HG03378 (cell line): ENCODE measurements at regions not wholly inside any gene's neighbourhood (a gene's known extent, or its start where the extent isn't known, plus 50 kb on each side); places are given as distances from the start of the nearest gene placed in this dataset.

Experiments
- ATAC-seq: cut with Tn5 transposase; IDR thresholded peaks from one replicate; pipeline ENCODE4 v1.9.1; 2021; ENCODE audit warnings: mild to moderate bottlenecking, moderate library complexity; ENCODE audit not compliant: unreplicated experiment

- no peak for ATAC-seq
Measured at GRCh38 chr1:198472997-198473396, 67.5 kb downstream of the ATP6V1G3 start.

DNA sequence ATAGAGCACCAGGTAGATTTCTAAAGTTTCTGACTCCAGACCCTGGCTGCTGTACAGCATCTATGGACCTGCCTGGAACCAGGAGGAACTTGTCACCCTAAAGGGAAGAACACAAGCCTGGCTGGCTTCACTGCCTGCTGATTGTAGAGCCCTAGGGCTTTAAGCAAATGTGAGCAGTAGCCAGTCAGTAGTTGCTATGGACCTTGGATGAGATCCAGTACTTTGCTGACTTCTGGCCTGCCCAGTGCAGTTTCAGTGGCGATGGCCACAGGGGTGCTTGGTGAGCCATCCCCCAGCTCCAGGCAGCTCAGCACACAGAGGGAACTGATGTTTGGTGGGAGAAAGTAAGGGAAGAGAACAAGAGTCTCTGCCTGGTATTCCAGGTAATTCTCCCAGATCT lies 68.4 kb downstream of the ATP6V1G3 start:
- ATAC-seq, result no peak

GRCh38 chr1:198467907-198468306 lies 72.6 kb downstream of the ATP6V1G3 start:
- no peak for ATAC-seq

DNA sequence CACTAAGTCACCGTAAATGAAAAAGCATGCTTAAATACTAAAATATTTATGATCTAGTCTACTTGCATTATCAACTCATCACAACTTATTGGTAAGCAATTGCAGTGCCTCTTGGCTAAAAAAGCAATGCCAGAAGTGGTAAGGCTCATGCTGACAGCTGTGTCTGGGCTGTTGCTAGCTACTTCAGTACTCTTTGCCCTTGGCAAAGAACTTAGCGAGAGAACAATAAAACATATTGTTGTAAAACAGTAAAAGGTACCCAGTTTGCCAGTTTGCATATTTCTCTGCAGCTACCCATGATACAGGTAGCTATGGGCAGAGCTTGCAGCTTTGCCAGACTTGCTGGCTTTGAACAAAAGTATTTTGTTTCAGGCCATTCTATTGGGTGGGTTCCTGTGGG lies 73.1 kb downstream of the ATP6V1G3 start:
- ATAC-seq, result no peak

DNA sequence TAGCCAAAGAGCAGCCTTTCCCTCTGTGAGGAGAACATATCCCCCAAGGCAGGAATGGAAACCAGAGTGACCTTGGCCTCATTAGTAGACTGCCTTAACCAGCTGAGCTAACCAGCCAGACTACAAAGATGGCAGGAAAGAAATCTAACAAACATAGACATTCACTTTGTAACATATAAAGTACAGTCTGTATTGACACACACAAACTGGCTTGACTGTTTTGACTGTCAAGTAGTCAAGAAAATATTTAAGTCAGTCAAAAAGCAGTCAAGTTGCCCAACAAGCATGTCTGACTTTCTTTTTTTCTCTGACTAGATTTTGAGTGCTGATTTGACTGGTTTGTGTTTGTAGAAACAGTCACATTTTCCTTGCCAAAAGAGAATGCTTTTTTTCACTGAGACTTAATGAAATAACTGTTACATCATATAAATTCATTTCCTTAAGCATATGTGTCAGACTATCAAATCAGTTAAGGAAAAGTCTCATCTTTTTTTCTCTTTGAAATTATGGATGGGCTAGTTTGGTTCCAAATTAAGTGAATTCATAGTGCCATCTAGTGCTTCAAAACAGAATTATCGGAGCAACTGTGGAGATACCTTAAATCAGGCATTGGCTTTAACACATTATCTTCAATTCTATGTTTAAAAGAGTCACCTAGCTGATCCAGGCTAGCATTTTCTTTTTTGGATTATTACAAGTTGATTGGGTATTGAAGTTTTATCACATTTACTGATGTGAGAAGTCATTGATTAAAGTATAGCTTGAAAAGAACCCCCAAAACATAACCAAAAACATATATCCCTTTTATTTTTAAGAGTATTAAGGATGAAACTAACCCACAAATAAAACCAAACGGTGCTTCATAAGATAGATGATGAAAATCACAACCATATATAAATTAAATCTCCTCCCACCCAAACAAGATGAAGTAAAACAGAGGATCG lies 75.0 kb downstream of the ATP6V1G3 start:
- ATAC-seq, result peak; percentile 70

DNA sequence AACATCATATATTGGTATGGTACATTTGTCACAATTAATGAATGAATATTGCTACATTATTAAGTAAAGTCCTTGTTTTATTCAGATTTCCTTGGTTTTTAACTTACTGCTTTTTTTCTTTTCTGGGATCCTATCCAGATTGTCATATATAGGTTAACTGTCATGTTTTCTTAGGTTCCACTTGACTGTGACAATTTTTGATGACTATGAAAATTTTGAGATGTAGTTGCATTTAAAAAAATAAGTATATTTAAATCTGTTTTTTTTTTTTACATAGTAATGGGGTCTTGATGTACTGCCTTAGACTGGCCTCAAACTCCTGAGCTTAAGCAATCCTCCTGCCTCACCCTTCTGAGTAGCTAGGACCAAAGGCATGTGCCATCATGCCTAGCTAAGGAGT lies 76.8 kb downstream of the ATP6V1G3 start:
- no peak for ATAC-seq

- ATAC-seq, result no peak
Measured at GRCh38 chr1:198462365-198463019, 78.0 kb downstream of the ATP6V1G3 start.

DNA sequence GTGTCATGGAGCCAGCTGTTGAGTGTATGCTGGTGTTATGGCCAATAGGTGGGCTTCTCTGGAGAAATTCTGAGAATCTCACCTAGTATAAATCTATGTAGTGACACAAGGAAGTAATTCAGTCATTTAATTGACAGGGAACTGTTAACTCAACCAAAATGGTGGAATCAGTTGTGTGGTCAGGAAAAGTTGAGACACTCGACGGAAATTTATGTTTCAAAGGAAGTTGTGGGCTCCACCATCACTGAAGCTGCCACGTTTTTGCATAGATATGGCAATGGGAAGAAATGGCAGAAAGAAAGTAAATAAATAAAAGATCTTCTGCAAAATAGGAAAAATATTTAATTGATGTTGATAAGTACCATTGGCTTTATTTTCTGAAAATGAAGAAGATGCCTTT lies 84.5 kb downstream of the ATP6V1G3 start:
- ATAC-seq, result no peak

DNA sequence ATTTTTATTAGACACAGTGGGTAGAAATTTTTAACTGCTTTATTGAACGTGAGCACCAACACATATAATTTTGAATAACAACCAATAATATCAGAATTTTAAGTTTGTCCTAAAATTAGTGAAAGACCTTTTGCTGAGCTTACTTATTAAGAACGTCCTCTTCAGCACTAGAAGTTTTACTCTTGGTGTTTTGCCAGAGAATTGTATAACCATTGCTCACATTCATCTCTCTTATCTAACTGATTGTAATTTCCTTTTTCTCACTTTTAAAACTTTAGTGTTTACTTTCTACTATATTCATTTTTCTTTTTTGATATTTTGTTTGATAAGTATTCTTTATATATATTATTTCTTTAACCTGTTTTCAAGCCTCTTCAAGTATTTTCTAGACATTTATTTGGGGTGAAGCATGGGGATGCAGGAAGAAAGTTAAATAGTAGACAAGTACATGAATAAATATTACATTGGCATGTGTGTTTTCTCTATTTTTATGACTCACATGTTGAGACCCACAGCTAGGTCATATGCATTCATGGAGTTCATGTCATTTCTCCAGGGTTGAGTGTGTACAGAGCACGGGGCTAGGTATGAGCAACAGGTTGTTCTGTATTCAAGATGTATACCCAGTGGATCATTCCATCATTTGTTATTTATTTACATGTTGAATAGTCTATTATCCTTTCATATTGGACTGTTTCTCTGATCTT lies 90.6 kb downstream of the ATP6V1G3 start:
- ATAC-seq, result no peak

DNA sequence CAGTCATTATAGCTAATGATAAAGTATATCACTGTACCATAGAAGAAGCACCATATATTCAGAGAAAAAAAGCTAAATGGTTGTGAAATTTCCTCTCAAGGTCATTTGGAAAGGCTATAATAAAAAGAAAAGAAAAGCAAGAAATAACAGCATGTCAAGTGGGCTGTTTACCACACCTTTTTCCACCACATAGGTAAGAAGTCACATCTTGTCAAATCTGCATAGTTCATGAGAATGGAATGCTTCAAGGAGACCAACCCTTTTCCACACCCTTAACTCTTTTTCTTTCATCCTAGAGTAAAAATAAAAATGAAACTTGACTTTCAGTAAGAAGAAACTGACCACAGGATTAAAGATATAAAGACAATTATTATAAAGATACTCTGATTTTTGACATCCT lies 91.2 kb downstream of the ATP6V1G3 start:
- ATAC-seq, result no peak

GRCh38 chr1:198447468-198447867 lies 93.0 kb downstream of the ATP6V1G3 start:
- no peak for ATAC-seq

DNA sequence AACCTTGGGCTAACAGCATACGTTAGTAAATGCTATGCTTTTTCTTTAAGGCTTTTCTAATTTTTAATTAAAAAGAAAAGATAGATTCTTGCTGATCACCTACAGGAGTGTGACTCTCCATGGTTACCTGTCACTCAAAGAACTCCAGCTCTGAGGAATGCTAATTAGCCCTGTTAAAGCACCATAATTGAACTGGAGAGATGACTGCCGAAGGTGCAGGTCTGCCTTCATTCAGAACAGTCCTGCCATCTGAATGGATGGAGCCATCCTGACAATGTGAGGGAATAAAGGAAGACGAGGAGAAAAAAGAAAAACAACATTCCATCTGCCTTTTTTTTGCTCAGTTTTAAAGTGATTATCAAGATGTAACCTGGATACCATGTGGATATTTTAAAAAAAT lies 94.6 kb downstream of the ATP6V1G3 start:
- no peak for ATAC-seq

GRCh38 chr1:198444792-198445191 lies 95.7 kb downstream of the ATP6V1G3 start:
- ATAC-seq, result no peak

- ATAC-seq, result no peak
Measured at GRCh38 chr1:198443365-198444233, 96.9 kb downstream of the ATP6V1G3 start.

DNA sequence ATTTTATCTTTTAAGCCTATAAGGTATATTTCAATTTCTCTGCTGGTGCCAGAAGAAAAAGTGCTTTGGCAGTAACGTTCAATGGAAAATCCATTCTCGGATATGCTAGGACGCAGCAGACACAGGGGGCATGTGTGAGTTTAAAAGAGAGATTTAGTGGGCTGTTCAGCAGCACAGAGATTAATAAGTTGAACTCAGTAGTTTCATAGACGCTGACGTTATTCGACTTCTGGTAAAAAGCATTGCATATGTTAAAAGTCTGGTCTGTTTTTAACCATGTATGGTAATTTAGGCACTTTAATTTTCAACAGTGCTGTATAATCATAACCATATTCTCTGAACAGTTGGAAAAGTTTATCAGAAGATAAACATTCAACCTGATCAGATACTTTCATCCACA lies 99.6 kb downstream of the ATP6V1G3 start:
- ATAC-seq, result no peak

DNA sequence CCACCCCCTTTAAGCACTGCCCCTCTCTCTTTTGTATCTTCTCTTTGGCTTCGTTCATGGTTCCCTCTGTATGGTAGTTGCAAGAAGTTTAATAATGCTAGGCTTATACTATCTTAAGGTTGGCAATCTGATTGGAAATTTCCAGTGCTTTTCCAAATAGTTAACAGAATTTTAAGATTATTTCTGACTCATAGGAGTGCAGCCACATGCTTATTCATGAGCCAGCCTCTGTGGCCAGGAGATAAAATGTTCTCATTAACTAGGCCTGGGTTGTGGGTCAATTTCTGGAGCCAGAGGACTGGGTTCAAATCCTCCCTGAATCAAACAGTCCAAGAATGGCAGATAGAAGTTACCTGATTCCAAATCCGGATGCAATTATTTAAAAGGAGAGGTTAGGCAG lies 103.1 kb downstream of the ATP6V1G3 start:
- ATAC-seq, result no peak

GRCh38 chr1:198436276-198436675 lies 104.2 kb downstream of the ATP6V1G3 start:
- no peak for ATAC-seq

DNA sequence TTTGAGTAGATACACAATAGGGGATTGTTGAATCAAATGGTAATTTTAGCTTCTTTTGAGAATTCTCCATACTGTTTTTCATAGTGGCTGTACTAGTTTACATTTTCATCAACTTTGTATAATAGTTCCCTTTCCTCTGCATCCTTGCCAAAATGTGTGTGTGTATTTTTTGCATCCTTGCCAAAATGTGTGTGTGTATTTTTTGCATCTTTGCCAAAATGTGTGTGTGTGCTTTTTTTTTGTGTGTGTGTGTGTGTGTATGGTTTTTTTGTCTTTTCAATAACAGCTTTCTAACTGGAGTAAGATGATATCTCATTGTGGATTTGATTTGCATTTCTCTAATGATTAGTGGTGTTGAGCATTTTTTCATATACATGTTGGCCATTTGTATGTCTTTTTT lies 105.4 kb downstream of the ATP6V1G3 start:
- no peak for ATAC-seq

DNA sequence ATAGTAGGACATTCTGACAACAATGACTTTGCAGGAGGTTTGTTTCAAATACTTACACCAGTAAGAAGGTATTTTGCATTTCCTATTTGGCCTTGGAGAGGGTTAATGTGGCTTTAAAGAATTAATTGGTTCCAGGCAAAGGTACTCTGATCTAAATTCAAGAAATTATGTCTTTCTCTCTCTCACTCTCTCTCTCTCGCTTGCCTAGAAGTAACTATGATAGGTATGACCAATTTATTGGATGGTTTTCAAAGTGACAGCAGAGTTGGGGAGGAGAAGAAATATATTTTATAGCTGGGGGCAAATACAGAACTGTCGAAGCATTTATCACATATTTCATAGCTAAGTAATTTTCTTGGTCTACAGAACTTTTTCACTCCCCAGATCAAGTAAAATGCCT lies 116.0 kb downstream of the ATP6V1G3 start:
- no peak for ATAC-seq

DNA sequence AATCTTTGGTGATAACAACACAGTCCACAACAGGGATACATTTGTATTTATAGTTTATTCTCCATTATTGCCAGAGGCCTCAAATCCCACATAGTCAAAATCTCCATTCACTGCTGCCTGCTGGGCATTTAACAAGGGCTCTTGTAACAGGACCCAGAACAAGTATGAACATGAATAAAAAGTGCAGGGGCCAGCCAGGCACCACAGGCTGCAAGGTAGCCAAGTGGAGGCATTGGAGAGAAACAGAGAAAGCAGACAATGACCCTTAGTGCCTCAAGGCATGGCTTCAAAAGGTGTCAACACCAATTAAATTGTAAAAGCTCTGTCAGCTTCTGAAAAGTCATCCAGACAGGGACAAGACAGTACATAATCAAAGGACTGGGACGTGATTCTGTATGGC lies 116.8 kb downstream of the ATP6V1G3 start:
- no peak for ATAC-seq

- no peak for ATAC-seq
Measured at GRCh38 chr1:198417039-198417438, 123.4 kb downstream of the ATP6V1G3 start.
